GM12891 (cell line): ENCODE measurements at regions not wholly inside any gene's neighbourhood (a gene's known extent, or its start where the extent isn't known, plus 50 kb on each side); places are given as distances from the start of the nearest gene placed in this dataset.

ENCODE experiments used
- POLR2A ChIP-seq: IDR thresholded peaks from 2 replicates; pipeline ENCODE4 v1.6.1; 2011; ENCODE audit warnings: low read depth, low read length, control low read depth
- POLR2AphosphoS5 ChIP-seq: IDR thresholded peaks from 2 replicates; pipeline ENCODE4 v1.6.1; 2011; ENCODE audit warnings: low read depth, low read length, control low read depth

- TF ChIP-seq POLR2AphosphoS5: no peak
- TF ChIP-seq POLR2A: no peak
These were observed 202.1 kb downstream of the SNX18 start for GRCh38 chr5:54719384-54720283.
